ENCODE measurements at regions not wholly inside any gene's neighbourhood (a gene's known extent, or its start where the extent isn't known, plus 50 kb on each side); places are given as distances from the start of the nearest gene placed in this dataset.

DNA sequence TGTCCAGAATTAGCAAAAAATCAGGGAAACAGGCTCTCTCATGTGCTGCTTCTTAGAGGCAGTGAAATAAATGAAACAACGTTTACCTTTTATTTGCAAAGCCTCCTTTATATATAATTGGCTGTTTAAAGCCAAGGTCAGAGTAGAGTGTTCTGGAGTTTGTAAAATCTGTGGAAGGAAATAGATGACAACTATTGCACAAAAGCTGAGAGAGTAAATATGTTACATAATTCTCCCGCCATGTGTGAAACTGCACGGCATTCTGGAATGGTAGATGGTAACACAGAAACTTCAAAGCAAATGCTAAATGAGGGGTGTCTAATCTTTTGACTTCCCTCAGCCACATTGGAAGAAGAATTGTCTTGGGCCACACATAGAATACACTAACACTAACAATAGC lies 51.5 kb upstream of the FGF3 start:
- TF ChIP-seq CTCF (IDR thresholded peaks at IDR 0.05) = no peak
- no peak for TF ChIP-seq EZH2 (IDR thresholded peaks at IDR 0.05; ENCODE audit: borderline replicate concordance, insufficient read depth, low read depth, low read length, poor library complexity, severe bottlenecking)
